GM21723 (cell line): ENCODE measurements at regions not wholly inside any gene's neighbourhood (a gene's known extent, or its start where the extent isn't known, plus 50 kb on each side); places are given as distances from the start of the nearest gene placed in this dataset.
"Not testable (repeated sequence)": the region's sequence is repeated elsewhere in the genome, so short reads cannot be mapped to it uniquely, and the experiment has no call there.

Source experiments
- ATAC-seq: cut with Tn5 transposase; IDR thresholded peaks from one replicate; pipeline ENCODE4 v1.9.1; 2021; ENCODE audit warnings: mild to moderate bottlenecking, moderate library complexity; ENCODE audit not compliant: unreplicated experiment

GRCh38 chr13:54989418-54989817 lies 1960.8 kb downstream of the OLFM4 start:
- ATAC-seq, result no peak

GRCh38 chr13:54999399-54999907 lies 1970.8 kb downstream of the OLFM4 start:
- ATAC-seq, result no peak

- ATAC-seq, result no peak
These were observed 1971.4 kb downstream of the OLFM4 start for GRCh38 chr13:55000043-55000442.

GRCh38 chr13:55000844-55001243 lies 1972.2 kb downstream of the OLFM4 start:
- ATAC-seq, result no peak

GRCh38 chr13:55001881-55002280 lies 1973.3 kb downstream of the OLFM4 start:
- ATAC-seq, result no peak

- ATAC-seq, result no peak
These were observed 1979.1 kb downstream of the OLFM4 start for GRCh38 chr13:55007681-55008080.

GRCh38 chr13:55013051-55013450 lies 1984.4 kb downstream of the OLFM4 start:
- ATAC-seq, result no peak

- no peak for ATAC-seq
These were observed 2000.7 kb downstream of the OLFM4 start for GRCh38 chr13:55029280-55029679.

- ATAC-seq, result no peak
These were observed 2009.6 kb downstream of the OLFM4 start for GRCh38 chr13:55038230-55038629.

- ATAC-seq, result not testable (repeated sequence)
These were observed 2025.4 kb downstream of the OLFM4 start for GRCh38 chr13:55053891-55054550.

GRCh38 chr13:55055666-55056065 lies 2027.1 kb downstream of the OLFM4 start:
- ATAC-seq, result not testable (repeated sequence)

- no peak for ATAC-seq
These were observed 2034.0 kb downstream of the OLFM4 start for GRCh38 chr13:55062662-55063061.

- ATAC-seq, result no peak
These were observed 2039.3 kb downstream of the OLFM4 start for GRCh38 chr13:55067946-55068345.

- no peak for ATAC-seq
These were observed 2041.1 kb downstream of the OLFM4 start for GRCh38 chr13:55069746-55070145.

GRCh38 chr13:55073000-55073399 lies 2044.4 kb downstream of the OLFM4 start:
- ATAC-seq, result no peak

GRCh38 chr13:55084630-55085029 lies 2056.0 kb downstream of the OLFM4 start:
- ATAC-seq, result no peak

GRCh38 chr13:55087085-55087484 lies 2053.6 kb upstream of the PRR20A start:
- no peak for ATAC-seq

GRCh38 chr13:55090612-55091011 lies 2050.1 kb upstream of the PRR20A start:
- no peak for ATAC-seq

GRCh38 chr13:55091172-55091571 lies 2049.5 kb upstream of the PRR20A start:
- ATAC-seq, result no peak

- no peak for ATAC-seq
These were observed 2034.2 kb upstream of the PRR20A start for GRCh38 chr13:55106509-55106908.

- no peak for ATAC-seq
These were observed 2020.1 kb upstream of the PRR20A start for GRCh38 chr13:55120631-55121030.

- ATAC-seq, result no peak
These were observed 1985.7 kb upstream of the PRR20A start for GRCh38 chr13:55155046-55155445.

GRCh38 chr13:55159765-55160164 lies 1981.0 kb upstream of the PRR20A start:
- ATAC-seq, result no peak
